ENCODE measurements at regions not wholly inside any gene's neighbourhood (a gene's known extent, or its start where the extent isn't known, plus 50 kb on each side); places are given as distances from the start of the nearest gene placed in this dataset.

GRCh38 chr6:147805155-147805554, 296.7 kb downstream of the SAMD5 start:
- Mint-ChIP-seq H3K4me1 (ENCODE audit: low read depth) (no peaks in the 10 kb centered on the region), H3K36me3 (ENCODE audit: low read depth) (no peaks in the 10 kb centered on the region), H3K27ac (no peak overlapping the region), H3K4me3 (no peak overlapping the region), H3K9me3 (peaks cover 4% of the 10 kb centered on the region), H3K27me3 (no peaks in the 10 kb centered on the region)
- no peaks in the 10 kb centered on the region for H3K27me3 ChIP-seq (ENCODE audit: control insufficient read depth in 1 of 2, insufficient read depth in 2 of 2, low read length in 2 of 2)
- no peak for DNase-seq
- H3K4me3 ChIP-seq (ENCODE audit: low read length), result no peak overlapping the region
- ATAC-seq (ENCODE audit: poor library complexity), result no peak
- peaks cover 10 to 11% of the 10 kb centered on the region in 2 experiments for H3K9me3 ChIP-seq (ENCODE audit: control insufficient read depth in 1 of 2, insufficient read depth in 1 of 2, low read length in 2 of 2)
- TF ChIP-seq, protein P1, sequence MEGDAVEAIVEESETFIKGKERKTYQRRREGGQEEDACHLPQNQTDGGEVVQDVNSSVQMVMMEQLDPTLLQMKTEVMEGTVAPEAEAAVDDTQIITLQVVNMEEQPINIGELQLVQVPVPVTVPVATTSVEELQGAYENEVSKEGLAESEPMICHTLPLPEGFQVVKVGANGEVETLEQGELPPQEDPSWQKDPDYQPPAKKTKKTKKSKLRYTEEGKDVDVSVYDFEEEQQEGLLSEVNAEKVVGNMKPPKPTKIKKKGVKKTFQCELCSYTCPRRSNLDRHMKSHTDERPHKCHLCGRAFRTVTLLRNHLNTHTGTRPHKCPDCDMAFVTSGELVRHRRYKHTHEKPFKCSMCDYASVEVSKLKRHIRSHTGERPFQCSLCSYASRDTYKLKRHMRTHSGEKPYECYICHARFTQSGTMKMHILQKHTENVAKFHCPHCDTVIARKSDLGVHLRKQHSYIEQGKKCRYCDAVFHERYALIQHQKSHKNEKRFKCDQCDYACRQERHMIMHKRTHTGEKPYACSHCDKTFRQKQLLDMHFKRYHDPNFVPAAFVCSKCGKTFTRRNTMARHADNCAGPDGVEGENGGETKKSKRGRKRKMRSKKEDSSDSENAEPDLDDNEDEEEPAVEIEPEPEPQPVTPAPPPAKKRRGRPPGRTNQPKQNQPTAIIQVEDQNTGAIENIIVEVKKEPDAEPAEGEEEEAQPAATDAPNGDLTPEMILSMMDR (IDR thresholded peaks at IDR 0.05), result no peak
- POLR2A ChIA-PET, result no interaction called here
- no peak overlapping the region for H3K27ac ChIP-seq (ENCODE audit: low read depth in 1 of 2, low read length in 2 of 2)
- H3K4me1 ChIP-seq (ENCODE audit: insufficient read depth, low read length), result no peaks in the 10 kb centered on the region
- CTCF ChIA-PET, result no interaction called here
- H3K36me3 ChIP-seq (ENCODE audit: insufficient read depth, low read length), result no peaks in the 10 kb centered on the region
- intact Hi-C loops (cut with DNase I, micrococcal nuclease), result no loop called here

GRCh38 chr6:147806697-147807096, 298.2 kb downstream of the SAMD5 start:
- Histone ChIP-seq H3K36me3 (ENCODE audit: insufficient read depth, low read length) (no peaks in the 10 kb centered on the region), H3K27me3 (ENCODE audit: control insufficient read depth in 1 of 2, insufficient read depth in 2 of 2, low read length in 2 of 2) (no peaks in the 10 kb centered on the region), H3K9me3 (ENCODE audit: control insufficient read depth in 1 of 2, insufficient read depth in 1 of 2, low read length in 2 of 2) (peaks cover 10 to 11% of the 10 kb centered on the region in 2 experiments), H3K4me1 (ENCODE audit: insufficient read depth, low read length) (no peaks in the 10 kb centered on the region), H3K4me3 (ENCODE audit: low read length) (no peak overlapping the region), H3K27ac (ENCODE audit: low read depth in 1 of 2, low read length in 2 of 2) (no peak overlapping the region)
- no peaks in the 10 kb centered on the region for H3K36me3 Mint-ChIP-seq (ENCODE audit: low read depth)
- DNase-seq (no peak), ATAC-seq (ENCODE audit: poor library complexity) (no peak)
- H3K4me1 Mint-ChIP-seq (ENCODE audit: low read depth), result no peaks in the 10 kb centered on the region
- peaks cover 6% of the 10 kb centered on the region for H3K27me3 Mint-ChIP-seq
- no peak overlapping the region for H3K4me3 Mint-ChIP-seq
- ChIA-PET POLR2A (no interaction called here), CTCF (no interaction called here)
- no peak overlapping the region for H3K27ac Mint-ChIP-seq
- intact Hi-C loops (cut with DNase I, micrococcal nuclease), result no loop called here
- peaks cover 4% of the 10 kb centered on the region for H3K9me3 Mint-ChIP-seq
- TF ChIP-seq, protein P1 (IDR thresholded peaks at IDR 0.05), result no peak

DNA sequence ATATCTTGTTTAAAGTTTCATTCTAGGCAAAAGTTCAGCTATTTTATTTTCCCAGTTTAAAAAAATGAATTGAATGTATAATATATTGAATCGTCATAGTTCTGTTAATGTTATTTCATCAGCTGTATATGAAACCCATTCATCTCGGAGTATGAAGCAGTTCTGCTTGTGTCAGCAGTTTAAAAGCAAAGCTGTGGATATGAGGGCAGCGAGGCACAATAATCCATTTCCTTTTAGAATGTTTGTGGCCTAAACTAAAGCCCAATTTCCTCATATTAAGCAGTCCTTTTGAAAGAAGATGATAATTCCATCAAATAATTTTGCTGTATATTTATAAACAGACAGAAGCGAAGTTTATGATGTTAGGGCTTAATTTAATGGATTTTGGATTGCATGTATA, 300.1 kb downstream of the SAMD5 start:
- TF ChIP-seq, protein P1 (IDR thresholded peaks at IDR 0.05), result no peak
- no peak overlapping the region for H3K4me3 ChIP-seq (ENCODE audit: low read length)
- Mint-ChIP-seq H3K9me3 (peaks cover 1% of the 10 kb centered on the region), H3K4me1 (ENCODE audit: low read depth) (no peaks in the 10 kb centered on the region), H3K27ac (no peak overlapping the region), H3K36me3 (ENCODE audit: low read depth) (no peaks in the 10 kb centered on the region), H3K4me3 (no peak overlapping the region), H3K27me3 (peaks cover 12% of the 10 kb centered on the region)
- CTCF ChIA-PET, result no interaction called here
- ATAC-seq (ENCODE audit: poor library complexity) (no peak), DNase-seq (no peak)
- H3K27me3 ChIP-seq (ENCODE audit: control insufficient read depth in 1 of 2, insufficient read depth in 2 of 2, low read length in 2 of 2), result no peaks in the 10 kb centered on the region
- H3K36me3 ChIP-seq (ENCODE audit: insufficient read depth, low read length), result no peaks in the 10 kb centered on the region
- H3K4me1 ChIP-seq (ENCODE audit: insufficient read depth, low read length), result no peaks in the 10 kb centered on the region
- intact Hi-C loops (cut with DNase I, micrococcal nuclease), result no loop called here
- no peak overlapping the region for H3K27ac ChIP-seq (ENCODE audit: low read depth in 1 of 2, low read length in 2 of 2)
- POLR2A ChIA-PET, result no interaction called here
- peaks cover 10 to 11% of the 10 kb centered on the region in 2 experiments for H3K9me3 ChIP-seq (ENCODE audit: control insufficient read depth in 1 of 2, insufficient read depth in 1 of 2, low read length in 2 of 2)

Measured in CD4-positive, alpha-beta T cell (primary cell).